A549 (cell line): ENCODE measurements at regions not wholly inside any gene's neighbourhood (a gene's known extent, or its start where the extent isn't known, plus 50 kb on each side); places are given as distances from the start of the nearest gene placed in this dataset.

Experiments used
- ATAC-seq, 2 experiments: fragments of 200-7000 bp in 1 of 2; fragments of >200 bp in 1 of 2; cut with Nextera tagmentation in 1 of 2; cut with Tn5 transposase in 1 of 2; 3 replicates each; pipeline versions ENCODE4 v1.8.0 to v1.9.1; 2018 to 2020; ENCODE audit warnings: mild to moderate bottlenecking in 1 of 2, moderate library complexity in 1 of 2
- CTCF ChIA-PET: fragments of 300-600 bp; sonication (Branson Sonifier 250); formaldehyde crosslinking; extraction: SDS; loops from one replicate; lab custom pipeline; 2021; ENCODE audit warnings: antibody characterized with exemption, inconsistent platforms; lab: Yijun Ruan, JAX
- POLR2A ChIA-PET: fragments of 350-600 bp; formaldehyde crosslinking; extraction: SDS; loops from one replicate; lab custom pipeline; 2021; ENCODE audit warnings: antibody characterized with exemption, inconsistent platforms; lab: Yijun Ruan, JAX
- DNase-seq, 2 experiments: peaks; one replicate each; pipeline versions ENCODE4 v3.0.0 to v3.0.0-alpha.2; 2011 to 2016; ENCODE audit warnings: low read depth in 1 of 2, low spot score in 1 of 2
- FAIRE-seq: peaks from 2 replicates; lab custom pipeline; 2011; peaks lifted over from hg19 to GRCh38; lab: Jason Lieb, UNC
- H3K27ac ChIP-seq, 2 experiments: fragments of >200 bp; sonication (Bioruptor Twin); formaldehyde crosslinking; 3 replicates each; pipeline ENCODE4 v1.5.1; 2016 to 2017
- H3K4me1 ChIP-seq: fragments of >200 bp; sonication (Bioruptor Twin); formaldehyde crosslinking; 3 replicates; pipeline ENCODE4 v1.6.1; 2016
- H3K4me2 ChIP-seq: fragments of >200 bp; sonication (Bioruptor Twin); formaldehyde crosslinking; 3 replicates; pipeline ENCODE4 v1.6.1; 2016
- H3K4me3 ChIP-seq: fragments of >200 bp; sonication (Bioruptor Twin); formaldehyde crosslinking; 3 replicates; pipeline ENCODE4 v1.5.1; 2016
- H3K9me3 ChIP-seq: fragments of >200 bp; sonication (Bioruptor Twin); formaldehyde crosslinking; 3 replicates; pipeline ENCODE4 v1.6.1; 2016
- BCL3 ChIP-seq: fragments of >200 bp; sonication (Bioruptor Twin); formaldehyde crosslinking; IDR thresholded peaks from 3 replicates; pipeline ENCODE4 v1.6.1; 2016
- CBX2 ChIP-seq: fragments of 200-600 bp; sonication (generic); IDR thresholded peaks from 2 replicates; pipeline ENCODE4 v1.6.1; 2016; ENCODE audit warnings: low read depth, mild to moderate bottlenecking, borderline replicate concordance
- CBX8 ChIP-seq: fragments of 200-600 bp; sonication (generic); IDR thresholded peaks from 2 replicates; pipeline ENCODE4 v1.6.1; 2016
- CHD4 ChIP-seq: fragments of 200-600 bp; sonication (generic); IDR thresholded peaks from 2 replicates; pipeline ENCODE4 v1.6.1; 2016; ENCODE audit warnings: antibody characterized with exemption, mild to moderate bottlenecking, borderline replicate concordance
- E2F6 ChIP-seq: IDR thresholded peaks from 2 replicates; pipeline ENCODE4 v1.6.1; 2012; ENCODE audit warnings: low read depth, borderline replicate concordance
- EHF ChIP-seq: fragments of 250-450 bp; sonication (Bioruptor Pico); IDR thresholded peaks from 2 replicates; pipeline ENCODE4 v1.5.0; 2020; ENCODE audit warnings: mild to moderate bottlenecking
- ELK1 ChIP-seq: fragments of 150-350 bp; IDR thresholded peaks from 2 replicates; pipeline ENCODE4 v1.6.1; 2014; ENCODE audit warnings: low read depth, mild to moderate bottlenecking, low read length
- ESRRA ChIP-seq: fragments of 150-350 bp; IDR thresholded peaks from 2 replicates; pipeline ENCODE4 v1.6.1; 2014; ENCODE audit warnings: mild to moderate bottlenecking, low read length, borderline replicate concordance
- FOXS1 ChIP-seq: fragments of 250-450 bp; sonication (Bioruptor Pico); IDR thresholded peaks from 2 replicates; pipeline ENCODE4 v1.5.0; 2020; ENCODE audit warnings: mild to moderate bottlenecking, moderate library complexity
- HDAC2 ChIP-seq: fragments of 200-600 bp; sonication (generic); IDR thresholded peaks from 2 replicates; pipeline ENCODE4 v1.6.1; 2016
- HEYL ChIP-seq: fragments of 250-450 bp; sonication (Bioruptor Pico); IDR thresholded peaks from 2 replicates; pipeline ENCODE4 v1.8.0; 2021; ENCODE audit warnings: mild to moderate bottlenecking, moderate library complexity
- HOXB13 ChIP-seq: fragments of 250-450 bp; sonication (Bioruptor Pico); IDR thresholded peaks from 2 replicates; pipeline ENCODE4 v1.5.0; 2020; ENCODE audit warnings: low read depth, mild to moderate bottlenecking, moderate library complexity
- JUNB ChIP-seq: fragments of >200 bp; sonication (Bioruptor Twin); formaldehyde crosslinking; IDR thresholded peaks from 2 replicates; pipeline ENCODE4 v1.6.1; 2016
- KDM5A ChIP-seq: fragments of 200-600 bp; sonication (generic); IDR thresholded peaks from 2 replicates; pipeline ENCODE4 v1.6.1; 2016; ENCODE audit warnings: antibody characterized with exemption, mild to moderate bottlenecking
- MYC ChIP-seq: IDR thresholded peaks from 2 replicates; pipeline ENCODE4 v1.6.1; 2012; ENCODE audit warnings: mild to moderate bottlenecking, inconsistent platforms, low read length, improper control_type of control experiment, borderline replicate concordance
- NFE2L2 ChIP-seq: fragments of 150-350 bp; conservative IDR thresholded peaks from 2 replicates; pipeline ENCODE4 v1.6.1; 2014; ENCODE audit warnings: low read length
- NPAS2 ChIP-seq: fragments of 250-450 bp; sonication (Bioruptor Pico); IDR thresholded peaks from 2 replicates; pipeline ENCODE4 v1.8.0; 2022; ENCODE audit warnings: mild to moderate bottlenecking, moderate library complexity, borderline replicate concordance
- NR3C1 ChIP-seq: fragments of >200 bp; sonication (Bioruptor Twin); formaldehyde crosslinking; IDR thresholded peaks from 3 replicates; pipeline ENCODE4 v1.6.1; 2017
- PHF8 ChIP-seq: fragments of 200-600 bp; sonication (generic); IDR thresholded peaks from 2 replicates; pipeline ENCODE4 v1.6.1; 2016; ENCODE audit warnings: low read depth, mild to moderate bottlenecking, antibody characterized with exemption, moderate library complexity, borderline replicate concordance
- POLR2AphosphoS2 ChIP-seq: conservative IDR thresholded peaks from 2 replicates; pipeline ENCODE4 v1.6.1; 2012; ENCODE audit warnings: low read length, improper control_type of control experiment, inconsistent platforms
- RARB ChIP-seq: fragments of 250-450 bp; sonication (Bioruptor Pico); IDR thresholded peaks from 2 replicates; pipeline ENCODE4 v1.8.0; 2021; ENCODE audit warnings: mild to moderate bottlenecking, moderate library complexity
- RFX5 ChIP-seq: fragments of 450-650 bp; IDR thresholded peaks from 2 replicates; pipeline ENCODE4 v1.7.1; 2014; ENCODE audit warnings: antibody characterized with exemption, mild to moderate bottlenecking, moderate library complexity
- TFCP2L1 ChIP-seq: fragments of 250-450 bp; sonication (Bioruptor Pico); IDR thresholded peaks from 2 replicates; pipeline ENCODE4 v1.5.0; 2021; ENCODE audit warnings: mild to moderate bottlenecking
- ZC3H11A ChIP-seq: fragments of 450-650 bp; IDR thresholded peaks from 2 replicates; pipeline ENCODE4 v1.6.1; 2014; ENCODE audit warnings: antibody characterized with exemption, mild to moderate bottlenecking
- ZSCAN20 ChIP-seq: fragments of 250-450 bp; sonication (Bioruptor Pico); IDR thresholded peaks from 2 replicates; pipeline ENCODE4 v1.8.0; 2022; ENCODE audit warnings: mild to moderate bottlenecking, moderate library complexity
- WGBS: methylation state at CpG from one replicate; pipeline ENCODE4 v1.1.6; 2017; ENCODE audit errors: missing lambda C conversion rate; 5-methylcytosine and 5-hydroxymethylcytosine counted together

- 71% methylated on average over 1 of the region's 1 CpG for WGBS
- no peak for DNase-seq
- TF ChIP-seq NFE2L2 (no peak), BCL3 (no peak), RFX5 (no peak), HOXB13 (CRISPR knock-in tag) (no peak), CBX2 (no peak), FOXS1 (CRISPR knock-in tag) (no peak), MYC (no peak), RARB (CRISPR knock-in tag) (no peak), E2F6 (no peak), CBX8 (no peak), JUNB (no peak), KDM5A (no peak), EHF (no peak), POLR2AphosphoS2 (no peak), TFCP2L1 (CRISPR knock-in tag) (no peak), HEYL (CRISPR knock-in tag) (no peak), NR3C1 (no peak)
- peaks cover 5% of the 10 kb centered on the region; the same call in 2 of the 3 replicates for H3K4me1 ChIP-seq
- H3K4me2 ChIP-seq: no peak overlapping the region
- no peak for FAIRE-seq
- H3K9me3 ChIP-seq: peaks cover 4% of the 10 kb centered on the region; the same call in 1 of the 3 replicates
- POLR2A ChIA-PET: no interaction called here
- no peak overlapping the region for H3K27ac ChIP-seq
- no peak overlapping the region for H3K4me3 ChIP-seq
- no peak for ATAC-seq
- CTCF ChIA-PET: interaction anchor here (0.9 kb wide), 1 partner anchor 383 kb away, joined by 3 read pairs; no protein-coding TSS in a partner anchor
These were observed 77.1 kb upstream of the WSB1 start for GRCh38 chr17:27216836-27217235.

- TF ChIP-seq MYC (no peak), PHF8 (no peak), CHD4 (no peak), HDAC2 (no peak), ZSCAN20 (no peak), ESRRA (no peak), ZC3H11A (no peak), ELK1 (no peak), HOXB13 (CRISPR knock-in tag) (no peak), NPAS2 (CRISPR knock-in tag) (no peak)
- TF ChIP-seq, all 56 proteins: peak for 0
- Histone ChIP-seq H3K9me3 (peaks cover 4% of the 10 kb centered on the region; the same call in 1 of the 3 replicates), H3K27ac (no peak overlapping the region), H3K4me2 (no peak overlapping the region), H3K4me1 (peaks cover 5% of the 10 kb centered on the region; the same call in 2 of the 3 replicates), H3K4me3 (no peak overlapping the region)
- DNase-seq: no peak
- no peak for ATAC-seq
- no peak for FAIRE-seq
- WGBS: 91% methylated on average over 5 of the region's 5 CpGs
- ChIA-PET POLR2A (no interaction called here), CTCF (interaction anchor here (1.2 to 1.7 kb wide), 3 partner anchors 11 to 517 kb away, joined by 3 to 4 read pairs (median 3); no protein-coding TSS in a partner anchor)
These were observed 76.3 kb upstream of the WSB1 start for GRCh38 chr17:27217631-27218030.
